Effector memory CD8-positive, alpha-beta T cell (primary cell): ENCODE measurements at regions not wholly inside any gene's neighbourhood (a gene's known extent, or its start where the extent isn't known, plus 50 kb on each side); places are given as distances from the start of the nearest gene placed in this dataset.

Experiments
- ATAC-seq: fragments of 150-1000 bp; cut with Tn5 transposase; replicated peaks from 2 replicates; pipeline ENCODE4 v1.10.0; 2021; ENCODE audit warnings: mild to moderate bottlenecking, moderate library complexity
- DNase-seq, 3 experiments: peaks; one replicate each; pipeline ENCODE4 v3.0.0; 2021
- H3K27ac Mint-ChIP-seq, 2 donors: one replicate each; pipeline ENCODE4 v1.8.0; 2022; ENCODE audit warnings: mild to moderate bottlenecking in 2 of 2, mixed read lengths in 2 of 2, moderate library complexity in 2 of 2
- H3K27me3 Mint-ChIP-seq, 2 donors: one replicate each; pipeline ENCODE4 v1.8.0; 2022; ENCODE audit warnings: mixed read lengths in 2 of 2
- H3K36me3 Mint-ChIP-seq: one replicate; pipeline ENCODE4 v1.8.0; 2022; ENCODE audit warnings: mild to moderate bottlenecking, moderate library complexity, mixed read lengths; ENCODE audit not compliant: insufficient read depth
- H3K4me1 Mint-ChIP-seq, 2 donors: one replicate each; pipeline ENCODE4 v1.8.0; 2022; ENCODE audit warnings: low read depth in 2 of 2, mixed read lengths in 2 of 2
- H3K4me3 Mint-ChIP-seq, 2 donors: one replicate each; pipeline ENCODE4 v1.8.0; 2022; ENCODE audit warnings: mild to moderate bottlenecking in 2 of 2, mixed read lengths in 2 of 2, moderate library complexity in 2 of 2
- H3K9me3 Mint-ChIP-seq, 2 donors: one replicate each; pipeline ENCODE4 v1.8.0; 2022; ENCODE audit warnings: mixed read lengths in 2 of 2

DNA sequence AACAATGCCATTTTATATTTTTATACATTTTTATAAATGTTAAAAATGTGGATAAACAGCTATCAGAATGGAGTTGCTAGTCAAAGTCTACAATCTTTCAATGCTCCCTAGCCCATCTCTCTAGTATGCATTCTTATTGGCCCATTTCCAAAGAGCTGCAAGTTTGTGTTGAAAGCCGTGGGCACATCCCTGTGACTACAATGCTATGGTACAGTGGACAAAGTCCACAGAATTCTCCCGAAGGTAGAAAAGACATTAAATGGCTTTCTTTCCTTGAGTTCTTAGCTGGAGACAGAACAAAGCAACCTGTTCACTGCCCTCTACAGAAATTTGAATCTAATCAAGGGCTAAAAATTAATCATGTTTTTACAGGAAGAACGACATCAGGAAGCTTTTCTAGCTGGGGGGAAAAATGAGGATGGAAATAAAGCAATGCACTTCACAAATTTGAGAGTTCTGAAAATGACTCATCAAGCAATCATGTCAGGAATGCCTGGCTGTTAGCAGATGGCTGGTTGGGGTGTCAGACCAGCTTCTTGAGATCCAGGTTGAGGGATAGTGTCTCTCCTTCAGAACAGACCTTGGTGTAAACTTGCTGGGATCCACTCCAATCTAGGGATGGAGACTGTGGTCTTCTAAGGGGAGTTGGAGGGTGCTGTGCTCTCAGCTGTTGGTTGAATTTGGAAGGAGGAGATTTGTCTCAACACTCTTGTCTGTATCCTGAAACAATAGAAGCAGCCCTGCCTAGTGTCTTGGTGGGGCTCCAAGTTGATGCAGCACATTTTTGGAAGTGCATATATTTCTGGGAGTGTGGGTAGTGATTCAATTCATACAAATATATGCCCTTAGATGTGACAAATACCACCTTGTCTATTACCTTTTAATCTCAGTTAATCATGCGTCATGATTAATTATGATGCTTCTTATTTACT, 143.4 kb upstream of the PHACTR1 start:
- H3K27ac Mint-ChIP-seq: no peak overlapping the region
- H3K4me1 Mint-ChIP-seq: no peaks in the 10 kb centered on the region
- DNase-seq: no peak
- no peak for ATAC-seq
- H3K4me3 Mint-ChIP-seq: no peak overlapping the region
- H3K27me3 Mint-ChIP-seq: peaks cover 0 to 14% of the 10 kb centered on the region in 2 donors
- no peaks in the 10 kb centered on the region for H3K9me3 Mint-ChIP-seq
- no peaks in the 10 kb centered on the region for H3K36me3 Mint-ChIP-seq

DNA sequence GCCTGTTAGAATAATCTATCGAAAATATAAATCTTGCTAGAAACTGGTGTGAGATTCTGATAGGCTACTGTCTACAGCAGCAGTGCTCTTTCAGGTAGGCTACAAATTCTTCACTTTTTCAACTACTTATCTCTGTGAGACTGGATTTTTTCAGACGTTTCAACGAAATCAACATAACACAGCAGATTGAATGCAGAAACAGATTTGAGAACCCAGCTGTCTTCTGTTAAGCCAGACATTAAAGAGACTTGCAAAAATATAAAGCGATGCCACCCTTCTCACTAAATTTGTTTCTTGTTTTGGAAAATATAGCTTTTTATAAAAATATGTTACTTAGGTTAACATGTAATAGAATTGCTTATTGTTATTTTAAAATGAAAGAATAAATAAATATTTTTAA, 140.6 kb upstream of the PHACTR1 start:
- DNase-seq (no peak), ATAC-seq (no peak)
- H3K4me1 Mint-ChIP-seq: no peaks in the 10 kb centered on the region
- no peak overlapping the region for H3K4me3 Mint-ChIP-seq
- H3K9me3 Mint-ChIP-seq: no peaks in the 10 kb centered on the region
- no peak overlapping the region for H3K27ac Mint-ChIP-seq
- H3K27me3 Mint-ChIP-seq: peaks cover 0 to 14% of the 10 kb centered on the region in 2 donors
- H3K36me3 Mint-ChIP-seq: no peaks in the 10 kb centered on the region

DNA sequence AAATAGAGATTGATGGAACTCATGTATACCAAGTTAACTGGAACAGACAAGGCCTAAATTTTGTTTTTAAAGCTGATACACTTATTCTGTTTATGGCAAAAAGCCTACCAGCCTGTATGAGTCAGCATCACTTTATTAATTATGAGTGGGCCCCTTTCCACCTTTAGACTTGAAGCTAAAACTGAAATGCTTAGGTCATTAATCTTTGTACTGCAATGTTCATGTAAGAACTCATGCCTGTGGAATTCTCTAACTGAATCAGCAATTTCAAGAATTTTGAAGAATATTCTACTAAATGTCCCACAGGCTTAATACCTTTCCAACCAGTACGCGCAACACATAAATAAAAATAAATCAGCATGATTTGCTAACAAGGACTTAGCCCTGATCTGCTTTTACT, 140.2 kb upstream of the PHACTR1 start:
- DNase-seq: no peak
- H3K27ac Mint-ChIP-seq: no peak overlapping the region
- H3K4me3 Mint-ChIP-seq: no peak overlapping the region

DNA sequence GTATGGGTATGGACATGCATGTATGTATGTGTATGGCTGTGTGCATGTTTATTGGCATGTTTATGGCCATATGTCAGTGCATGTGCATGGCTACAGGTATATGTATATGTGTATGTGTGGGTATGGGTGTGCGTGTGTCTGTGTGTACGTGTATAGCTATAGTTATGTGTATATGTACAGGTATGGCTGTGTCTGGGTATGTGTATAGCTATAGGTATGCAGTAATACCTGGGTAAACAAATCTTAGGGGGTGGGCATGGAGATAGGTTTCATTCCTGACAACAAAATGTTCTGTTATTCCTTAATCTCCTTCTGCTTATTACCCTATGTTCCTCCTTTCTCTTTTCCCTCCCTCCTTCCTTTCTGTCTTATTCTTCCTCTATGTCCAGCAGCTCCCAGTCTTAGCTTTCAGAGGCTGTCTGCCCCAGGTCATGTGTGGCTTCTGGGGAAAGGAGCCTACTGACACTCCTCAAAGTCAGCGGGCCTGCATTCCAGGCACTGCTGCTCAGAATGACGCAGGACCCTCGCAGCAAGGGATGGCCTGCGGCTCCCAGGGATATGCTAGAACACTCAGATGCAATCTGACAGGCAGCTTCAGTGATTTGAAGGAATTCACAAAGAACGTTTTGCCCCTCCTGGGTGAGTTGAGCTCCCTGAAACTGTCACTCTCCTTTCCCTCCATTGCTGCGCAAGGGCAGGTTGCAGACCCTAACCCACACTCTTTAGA, 139.3 kb upstream of the PHACTR1 start:
- H3K36me3 Mint-ChIP-seq: no peaks in the 10 kb centered on the region
- H3K9me3 Mint-ChIP-seq: no peaks in the 10 kb centered on the region
- no peak overlapping the region for H3K27ac Mint-ChIP-seq
- ATAC-seq (no peak), DNase-seq (no peak)
- H3K27me3 Mint-ChIP-seq: peaks cover 0 to 14% of the 10 kb centered on the region in 2 donors
- H3K4me1 Mint-ChIP-seq: no peaks in the 10 kb centered on the region
- H3K4me3 Mint-ChIP-seq: no peak overlapping the region

More for the DNA sequence above, 140.2 kb upstream of the PHACTR1 start:
- Mint-ChIP-seq H3K4me1 (no peaks in the 10 kb centered on the region), H3K27me3 (peaks cover 0 to 14% of the 10 kb centered on the region in 2 donors), H3K36me3 (no peaks in the 10 kb centered on the region), H3K9me3 (no peaks in the 10 kb centered on the region)
- no peak for ATAC-seq

DNA sequence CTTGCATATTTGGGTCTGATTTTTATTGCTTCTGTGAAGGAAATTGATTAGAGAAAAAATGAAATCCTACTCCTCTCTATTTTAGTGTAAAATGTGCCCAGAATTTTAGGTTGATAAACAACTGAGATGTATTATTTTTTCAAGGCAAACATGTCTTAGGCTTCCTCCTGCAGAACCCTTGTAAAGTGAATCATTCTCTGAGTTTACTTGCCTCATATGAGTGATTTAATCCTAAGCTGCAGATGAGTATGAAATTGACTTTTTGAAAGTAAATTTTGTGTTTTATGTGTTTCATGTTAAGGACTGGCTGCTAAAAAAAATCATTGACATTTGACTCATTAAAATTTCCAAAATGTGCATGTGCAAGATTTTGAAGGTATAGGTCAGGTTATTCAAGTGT, 138.5 kb upstream of the PHACTR1 start:
- no peaks in the 10 kb centered on the region for H3K36me3 Mint-ChIP-seq
- peaks cover 0 to 14% of the 10 kb centered on the region in 2 donors for H3K27me3 Mint-ChIP-seq
- no peaks in the 10 kb centered on the region for H3K9me3 Mint-ChIP-seq
- ATAC-seq (no peak), DNase-seq (no peak)
- H3K27ac Mint-ChIP-seq: no peak overlapping the region
- no peak overlapping the region for H3K4me3 Mint-ChIP-seq
- H3K4me1 Mint-ChIP-seq: no peaks in the 10 kb centered on the region

DNA sequence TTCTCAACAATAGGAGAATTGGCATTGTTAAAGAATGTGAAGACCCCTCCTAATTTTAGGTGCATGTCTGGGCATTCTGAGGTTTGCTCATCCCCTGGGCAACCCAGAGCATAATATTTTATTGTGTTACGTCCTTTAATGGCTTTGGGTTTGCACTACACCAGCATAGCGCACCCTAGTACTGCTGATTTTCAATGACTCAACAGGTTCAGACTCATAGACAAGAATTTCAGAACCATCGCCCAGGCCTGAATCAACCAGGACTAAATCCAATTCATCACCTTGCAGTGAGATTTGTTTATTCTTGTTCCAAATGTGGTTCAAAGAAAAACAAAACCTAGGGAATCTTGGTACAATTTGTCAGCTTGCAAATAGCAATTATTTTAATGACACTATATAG, 137.8 kb upstream of the PHACTR1 start:
- Mint-ChIP-seq H3K27ac (no peak overlapping the region), H3K36me3 (no peaks in the 10 kb centered on the region), H3K4me3 (no peak overlapping the region), H3K9me3 (no peaks in the 10 kb centered on the region), H3K4me1 (no peaks in the 10 kb centered on the region), H3K27me3 (peaks cover 0 to 14% of the 10 kb centered on the region in 2 donors)
- no peak for DNase-seq
- no peak for ATAC-seq

DNA sequence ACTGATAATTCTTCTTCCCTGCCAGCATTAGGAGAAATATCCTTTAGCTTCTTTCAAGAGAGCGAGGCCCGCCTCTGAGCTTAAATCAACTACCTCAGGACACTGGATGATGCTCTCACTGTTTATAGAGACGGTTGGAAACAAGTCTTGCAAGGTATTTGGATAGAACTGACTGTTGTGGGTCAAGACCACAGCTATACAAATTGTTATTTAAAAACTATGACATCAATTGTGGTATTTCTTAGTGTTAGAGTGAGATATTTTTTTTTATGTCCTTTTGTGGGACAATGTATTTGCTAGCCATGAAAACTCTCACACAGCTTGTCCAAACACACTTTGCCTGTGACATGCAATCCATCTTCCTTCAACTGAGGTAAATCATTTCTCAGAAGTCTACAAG, 136.3 kb upstream of the PHACTR1 start:
- no peaks in the 10 kb centered on the region for H3K4me1 Mint-ChIP-seq
- ATAC-seq: no peak
- no peaks in the 10 kb centered on the region for H3K9me3 Mint-ChIP-seq
- H3K27ac Mint-ChIP-seq: no peak overlapping the region
- H3K27me3 Mint-ChIP-seq: peaks cover 0 to 6% of the 10 kb centered on the region in 2 donors
- no peaks in the 10 kb centered on the region for H3K36me3 Mint-ChIP-seq
- DNase-seq: no peak
- H3K4me3 Mint-ChIP-seq: no peak overlapping the region

DNA sequence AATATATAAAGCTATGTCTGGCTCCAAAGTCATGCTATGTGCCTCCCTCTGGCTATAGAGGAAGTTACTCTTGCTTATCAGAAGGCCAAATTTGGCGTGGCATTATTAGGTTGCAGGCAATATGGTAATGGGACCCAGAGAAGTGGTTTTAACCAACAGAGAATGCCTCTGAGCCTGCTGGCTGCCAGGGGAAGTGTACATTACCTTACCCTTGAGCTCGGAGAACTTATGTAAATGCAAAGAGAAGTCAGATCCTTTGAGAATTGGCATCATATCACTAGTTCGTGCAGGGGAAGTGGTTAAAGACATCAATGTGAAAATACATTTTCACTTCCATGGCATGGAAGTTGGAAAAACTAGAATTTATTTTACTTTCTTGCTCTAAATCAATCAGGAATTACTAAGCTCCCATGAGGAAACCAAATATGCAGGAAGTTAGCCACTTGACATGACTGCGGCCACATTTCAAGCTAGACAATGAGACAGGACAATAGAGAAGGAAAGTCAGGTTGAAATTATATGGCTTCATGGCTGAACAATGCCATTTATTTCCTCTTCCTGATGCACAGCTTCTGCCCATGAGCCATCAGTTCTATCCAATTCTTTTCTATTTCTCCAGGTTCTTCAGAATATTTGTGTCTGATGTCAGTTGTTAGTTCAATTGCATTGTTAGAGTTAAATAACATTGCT, 134.0 kb upstream of the PHACTR1 start:
- Mint-ChIP-seq H3K4me1 (no peaks in the 10 kb centered on the region), H3K27ac (no peak overlapping the region), H3K4me3 (no peak overlapping the region), H3K27me3 (peaks cover 0 to 6% of the 10 kb centered on the region in 2 donors), H3K36me3 (no peaks in the 10 kb centered on the region), H3K9me3 (no peaks in the 10 kb centered on the region)
- DNase-seq (no peak), ATAC-seq (no peak)

DNA sequence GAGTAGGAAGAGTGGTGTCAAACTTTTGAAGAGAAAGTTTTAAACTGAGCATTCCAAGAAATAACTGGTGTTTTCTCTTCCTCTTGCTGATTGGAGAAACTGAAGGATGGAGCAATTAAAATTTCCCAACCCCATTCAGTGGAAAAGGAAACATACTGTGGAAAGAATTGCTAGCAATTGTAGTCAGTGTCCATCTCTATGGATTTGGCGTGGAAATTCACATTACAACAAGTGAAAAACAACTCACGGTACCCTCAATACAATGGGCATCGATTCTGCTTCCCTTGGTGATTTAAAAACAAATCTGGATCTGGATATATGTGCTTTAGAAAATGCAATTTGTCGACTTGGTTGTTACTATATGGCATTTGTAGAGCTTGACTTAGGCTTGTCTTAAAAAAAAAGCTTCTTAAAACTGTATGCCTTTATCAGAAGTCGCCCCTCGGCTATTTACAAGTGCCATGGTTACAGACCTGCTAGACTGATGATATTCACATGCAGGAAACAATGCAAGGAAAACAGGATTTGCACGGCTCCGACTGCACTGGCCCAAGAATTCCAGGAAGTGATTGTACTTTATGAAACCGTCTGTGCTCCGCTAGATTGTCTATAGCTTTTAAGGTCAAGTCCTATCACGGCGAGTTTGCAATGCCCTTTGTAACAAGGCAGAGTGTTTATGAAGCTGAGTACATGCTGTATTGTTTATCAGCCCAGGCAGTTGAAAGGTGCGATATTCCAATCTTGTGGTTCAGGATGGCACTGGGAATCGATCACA, 131.7 kb upstream of the PHACTR1 start:
- DNase-seq: no peak
- no peaks in the 10 kb centered on the region for H3K4me1 Mint-ChIP-seq
- ATAC-seq: no peak
- H3K36me3 Mint-ChIP-seq: no peaks in the 10 kb centered on the region
- H3K27ac Mint-ChIP-seq: no peak overlapping the region
- no peaks in the 10 kb centered on the region for H3K9me3 Mint-ChIP-seq
- peaks cover 0 to 6% of the 10 kb centered on the region in 2 donors for H3K27me3 Mint-ChIP-seq
- no peak overlapping the region for H3K4me3 Mint-ChIP-seq

DNA sequence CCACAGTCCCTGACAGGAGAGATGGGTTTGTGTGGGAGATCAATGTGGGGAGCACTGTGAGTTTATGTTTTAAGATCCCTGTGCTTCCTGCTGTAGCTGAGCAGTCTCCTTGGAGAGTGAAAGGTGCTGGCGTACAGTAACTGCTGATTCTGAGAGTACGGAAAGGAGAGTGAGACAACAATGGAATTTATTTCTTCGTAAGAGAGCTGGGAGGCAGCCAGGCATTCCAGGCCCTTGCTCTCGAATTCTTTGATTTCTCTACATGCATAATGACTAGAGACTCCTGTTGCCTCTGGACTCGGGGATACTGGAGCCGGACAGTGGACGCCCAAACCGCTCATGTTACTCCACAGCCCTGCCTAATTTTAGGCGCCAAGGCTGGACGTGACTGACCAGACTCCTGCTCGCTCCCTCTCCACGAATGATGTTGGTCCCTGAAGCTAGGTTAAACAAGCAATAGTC, 131.0 kb upstream of the PHACTR1 start:
- DNase-seq: no peak
- no peaks in the 10 kb centered on the region for H3K4me1 Mint-ChIP-seq
- H3K27me3 Mint-ChIP-seq: peaks cover 0 to 6% of the 10 kb centered on the region in 2 donors

DNA sequence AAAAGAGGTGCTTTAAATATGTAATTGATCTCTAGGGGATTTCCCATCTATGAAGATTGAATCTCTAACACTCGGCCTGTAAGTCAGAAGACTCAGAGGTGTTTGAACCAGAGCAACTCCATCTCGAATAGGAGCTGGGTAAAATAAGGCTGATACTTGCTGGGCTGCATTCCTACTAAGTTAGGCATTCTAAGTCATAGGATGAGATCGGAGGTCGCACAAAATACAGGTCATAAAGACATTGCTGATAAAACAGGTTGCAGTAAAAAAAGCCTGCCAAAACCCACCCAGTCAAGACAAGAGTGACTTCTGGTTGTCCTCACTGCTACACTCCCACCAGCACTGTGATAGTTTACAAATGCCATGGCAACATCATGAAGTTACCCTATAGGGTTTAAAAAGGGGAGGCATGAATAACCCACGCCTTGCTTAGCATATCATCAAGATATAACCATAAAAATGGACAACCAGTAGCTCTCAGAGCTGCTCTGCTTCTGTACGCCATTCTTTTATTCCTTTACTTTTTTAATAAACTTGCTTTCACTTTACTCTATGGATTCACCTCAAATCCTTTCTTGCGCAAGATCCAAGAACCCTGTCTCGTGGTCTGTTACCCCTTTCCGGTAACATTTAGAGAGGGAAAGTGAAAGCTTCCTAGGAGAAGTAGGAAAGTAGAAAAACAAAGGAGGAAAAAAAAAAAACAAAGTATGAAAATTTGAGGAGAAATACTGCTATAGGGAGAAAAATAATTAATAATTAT, 129.7 kb upstream of the PHACTR1 start:
- Mint-ChIP-seq H3K27ac (no peak overlapping the region), H3K27me3 (peaks cover 0 to 6% of the 10 kb centered on the region in 2 donors), H3K4me1 (no peaks in the 10 kb centered on the region), H3K9me3 (no peaks in the 10 kb centered on the region), H3K4me3 (no peak overlapping the region), H3K36me3 (no peaks in the 10 kb centered on the region)
- ATAC-seq: no peak
- no peak for DNase-seq

More for the DNA sequence above, 131.0 kb upstream of the PHACTR1 start:
- Mint-ChIP-seq H3K4me3 (no peak overlapping the region), H3K27ac (no peak overlapping the region), H3K9me3 (no peaks in the 10 kb centered on the region), H3K36me3 (no peaks in the 10 kb centered on the region)
- ATAC-seq: no peak

DNA sequence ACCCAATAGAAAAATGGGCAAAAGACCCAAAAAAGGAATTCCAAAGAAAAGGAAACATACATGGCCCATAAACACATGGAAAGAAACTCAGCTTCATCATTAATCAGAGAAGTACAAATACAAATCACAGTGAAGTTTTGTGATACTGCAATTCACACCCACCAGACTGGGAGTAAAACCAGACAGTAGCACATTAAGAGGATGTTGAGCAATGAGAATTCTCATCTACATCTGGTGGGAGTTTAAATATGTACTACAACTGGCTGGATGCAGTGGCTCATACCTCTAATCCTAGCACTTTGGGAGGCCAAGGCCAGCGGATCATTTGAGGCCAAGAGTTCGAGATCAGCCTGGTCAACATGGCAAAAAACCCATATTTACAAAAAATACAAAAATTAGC, 125.7 kb upstream of the PHACTR1 start:
- Mint-ChIP-seq H3K27me3 (peaks cover 0 to 6% of the 10 kb centered on the region in 2 donors), H3K4me1 (no peaks in the 10 kb centered on the region), H3K36me3 (no peaks in the 10 kb centered on the region), H3K4me3 (no peak overlapping the region), H3K9me3 (no peaks in the 10 kb centered on the region), H3K27ac (no peak overlapping the region)
- DNase-seq (no peak), ATAC-seq (no peak)
